Cerebellar cortex (tissue), 1 donor: ENCODE measurements at regions not wholly inside any gene's neighbourhood (a gene's known extent, or its start where the extent isn't known, plus 50 kb on each side); places are given as distances from the start of the nearest gene placed in this dataset.
"Not testable (repeated sequence)": the region's sequence is repeated elsewhere in the genome, so short reads cannot be mapped to it uniquely, and the experiment has no call there.

Source experiments
- DNase-seq: peaks from one replicate; pipeline ENCODE4 v3.0.0-alpha.2; 2015; ENCODE audit warnings: low spot score

DNA sequence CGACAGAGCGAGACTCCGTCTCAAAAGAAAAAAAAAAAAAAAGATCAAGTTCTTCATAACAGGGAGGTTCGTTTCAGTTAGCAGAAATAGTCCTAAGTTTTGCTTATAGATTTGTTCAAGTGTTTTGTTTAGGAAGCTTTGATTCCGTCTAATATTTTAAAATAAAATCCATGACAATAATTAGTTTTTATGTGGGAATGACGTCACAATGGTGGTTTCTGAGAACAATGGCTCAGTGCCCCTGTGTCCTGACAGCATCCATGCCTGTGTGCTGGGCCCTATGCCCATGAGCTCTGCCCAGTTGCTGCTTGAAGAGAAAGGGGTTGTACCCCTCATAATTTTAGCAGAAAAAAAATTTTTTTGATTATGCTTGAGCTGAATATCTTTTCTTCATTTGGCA, 134.0 kb downstream of the SST start:
- DNase-seq, result no peak

DNA sequence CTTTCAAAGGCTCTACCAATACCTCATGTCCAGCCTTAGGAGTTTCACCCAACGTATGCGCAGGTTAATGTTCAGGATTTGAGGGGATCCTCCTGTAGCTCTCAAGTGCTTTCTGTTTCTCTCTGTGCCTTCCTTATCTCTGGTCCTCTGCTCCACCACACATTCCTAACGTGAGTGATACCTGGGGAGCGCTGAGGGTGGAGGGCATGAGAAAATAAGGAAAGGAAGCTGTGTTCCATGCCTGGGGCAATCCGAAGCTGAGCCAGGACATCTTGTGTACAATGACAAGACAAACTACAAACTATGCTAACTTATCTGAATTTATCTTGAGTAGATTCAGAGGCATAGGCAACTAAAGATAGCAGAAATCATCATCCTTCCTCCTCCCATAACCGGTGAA, 136.4 kb downstream of the SST start:
- DNase-seq, result no peak

DNA sequence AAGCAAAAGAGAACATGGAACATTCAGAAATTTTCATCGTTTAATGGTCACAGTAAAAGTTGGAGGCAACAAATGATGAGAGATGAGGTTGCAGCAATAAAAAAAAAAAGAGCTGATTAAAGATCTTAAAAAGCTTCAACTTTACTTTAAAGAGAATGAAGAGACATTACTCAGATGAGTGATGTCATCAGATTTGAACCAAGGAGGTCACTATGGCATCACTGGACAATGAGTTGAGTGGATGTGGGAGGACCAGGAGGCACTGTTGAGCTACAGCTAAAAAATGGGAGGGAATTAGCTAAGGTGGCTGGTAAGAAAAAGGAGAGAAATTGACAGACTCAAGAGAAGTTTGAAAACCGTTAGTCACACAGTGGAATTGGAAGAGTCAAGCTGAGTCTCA, 138.4 kb downstream of the SST start:
- DNase-seq, result no peak

DNA sequence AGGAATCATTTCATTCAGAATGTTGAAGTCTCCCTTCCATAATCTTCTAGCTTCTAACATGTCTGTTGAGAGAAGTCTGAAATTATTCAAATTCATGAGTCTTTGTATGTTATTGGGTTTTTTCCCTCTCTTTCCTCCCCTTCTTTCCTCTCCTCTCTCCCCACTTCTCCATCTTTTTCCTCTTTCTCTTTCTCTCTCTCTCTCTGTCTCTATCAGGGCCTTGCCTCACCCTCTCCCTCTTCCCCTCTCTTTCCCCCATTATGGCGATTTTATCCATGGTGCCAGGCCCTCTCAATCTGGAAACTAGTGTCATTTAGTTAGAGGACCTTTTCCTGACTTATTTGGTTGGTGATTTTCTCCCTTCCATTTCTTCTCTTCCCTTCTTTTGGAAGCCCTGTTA, 147.3 kb downstream of the SST start:
- DNase-seq, result no peak

DNA sequence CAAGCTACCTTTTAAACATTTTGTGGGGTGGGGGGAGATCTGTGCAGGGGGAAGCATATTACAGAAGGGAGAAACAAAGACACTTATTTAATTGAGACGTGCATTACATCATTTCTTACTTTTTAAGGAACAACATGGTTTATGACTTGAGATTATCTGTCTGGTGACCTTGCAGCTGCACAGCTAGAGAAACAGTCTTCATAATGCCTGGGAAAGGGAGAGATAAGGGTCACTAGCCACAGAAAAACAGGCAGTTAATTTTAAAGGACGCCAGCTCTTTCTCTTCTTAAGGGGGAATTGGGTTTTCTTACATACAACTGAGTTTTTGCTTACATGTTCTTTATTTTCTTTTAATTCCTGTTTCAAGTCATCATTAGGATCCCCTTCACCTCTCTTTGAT, 147.9 kb downstream of the SST start:
- no peak for DNase-seq

DNA sequence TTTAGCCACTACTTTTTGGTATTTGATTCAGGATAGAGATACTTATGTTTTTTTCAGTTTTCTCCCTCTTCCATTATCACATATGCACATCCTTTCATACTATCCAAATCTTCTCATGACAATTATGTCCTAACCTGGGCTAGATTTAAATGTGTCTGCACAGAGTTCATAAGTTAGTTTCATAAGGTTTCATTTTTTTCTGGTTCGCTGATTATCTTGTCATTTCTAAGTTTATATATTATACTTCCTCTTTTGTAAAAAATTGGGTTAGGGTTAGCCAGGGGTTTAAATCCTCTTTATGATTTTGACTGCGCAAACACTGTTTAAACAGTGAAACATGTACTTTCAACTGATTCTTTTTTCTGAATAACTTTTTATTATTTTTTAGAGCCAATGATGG, 148.6 kb downstream of the SST start:
- DNase-seq, result no peak

DNA sequence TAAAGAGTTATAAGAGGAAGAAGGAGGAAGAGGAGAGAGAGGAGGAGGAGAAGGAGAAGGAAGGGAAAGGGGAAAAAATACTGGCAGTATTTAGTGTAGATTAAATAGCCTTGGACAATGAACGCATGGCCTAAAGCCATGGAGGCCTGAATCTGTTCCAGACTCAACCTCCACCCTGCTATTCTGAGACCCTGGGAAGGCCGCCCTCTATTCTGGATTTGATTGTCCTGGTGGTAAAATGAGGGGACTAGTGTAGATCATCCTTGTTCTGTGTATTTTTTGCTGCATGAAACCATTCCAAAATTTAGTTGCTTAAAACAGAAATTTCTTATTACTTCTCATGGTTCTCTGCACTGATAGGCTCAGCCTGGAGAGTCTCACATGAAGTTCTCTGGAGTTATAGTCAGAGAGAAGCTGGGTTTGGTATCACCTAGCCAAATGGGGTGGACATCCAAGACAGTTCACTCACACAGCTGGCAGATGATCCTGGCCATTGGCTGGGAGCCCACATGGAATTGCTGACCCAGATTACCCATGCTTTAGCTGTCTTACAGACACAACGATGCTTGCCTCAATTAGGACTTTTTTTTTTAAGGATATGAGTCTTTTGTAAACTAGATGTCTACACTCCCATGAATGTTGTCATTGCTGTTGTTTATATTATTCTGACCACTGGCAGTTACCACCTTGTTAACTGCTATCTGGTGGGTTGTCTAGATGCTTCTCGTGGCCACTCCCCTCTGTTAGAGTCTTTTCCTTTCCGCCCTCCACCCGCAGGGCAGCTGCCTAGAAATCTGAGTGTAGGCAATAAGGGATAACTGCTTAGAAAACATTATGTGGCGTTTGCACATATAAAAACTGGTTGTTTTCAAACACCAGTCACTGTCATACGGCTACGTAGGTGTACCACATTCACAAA, 149.9 kb downstream of the SST start:
- DNase-seq, result no peak

DNA sequence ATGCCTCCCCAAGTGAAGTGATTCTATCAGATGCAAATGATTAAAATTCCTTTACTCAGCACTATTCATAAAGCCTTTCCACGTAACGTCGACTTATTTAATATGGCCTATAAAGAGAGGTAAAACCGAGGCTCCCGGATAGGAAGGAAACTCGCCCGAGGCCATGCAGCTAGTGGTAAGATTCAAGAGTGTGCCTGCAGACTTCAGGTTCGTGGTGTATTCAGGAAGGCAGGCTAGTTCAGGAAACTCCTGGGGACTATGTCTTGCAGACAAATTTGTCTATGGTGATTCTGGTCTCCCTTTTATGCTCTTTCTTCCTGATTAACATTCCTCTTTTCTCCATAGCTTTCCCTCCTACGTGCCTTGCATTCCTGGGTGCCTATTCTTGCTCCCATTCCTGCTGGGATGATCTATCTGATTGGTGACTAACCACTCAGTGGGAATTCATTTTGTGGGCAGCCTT, 150.7 kb downstream of the SST start:
- DNase-seq, result no peak

DNA sequence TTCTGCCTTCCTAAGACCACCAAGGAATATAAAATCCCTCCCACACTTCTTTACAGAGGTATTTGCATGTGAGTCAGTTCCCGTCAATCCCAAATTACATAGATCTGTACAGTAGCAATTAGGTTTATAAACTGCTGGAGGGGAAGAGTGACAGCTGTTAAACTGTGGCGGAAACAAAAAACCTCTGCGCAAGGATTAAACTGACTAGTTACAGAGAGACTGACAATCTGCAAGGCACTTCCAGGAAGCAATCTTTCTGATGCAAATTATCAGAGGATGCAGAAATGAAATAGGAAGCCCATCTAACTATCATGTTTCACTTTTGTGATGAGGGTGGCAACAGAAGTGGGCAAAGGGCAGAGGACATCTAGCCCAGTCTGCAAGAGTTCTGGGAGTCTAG, 150.4 kb downstream of the RTP4 start:
- no peak for DNase-seq

DNA sequence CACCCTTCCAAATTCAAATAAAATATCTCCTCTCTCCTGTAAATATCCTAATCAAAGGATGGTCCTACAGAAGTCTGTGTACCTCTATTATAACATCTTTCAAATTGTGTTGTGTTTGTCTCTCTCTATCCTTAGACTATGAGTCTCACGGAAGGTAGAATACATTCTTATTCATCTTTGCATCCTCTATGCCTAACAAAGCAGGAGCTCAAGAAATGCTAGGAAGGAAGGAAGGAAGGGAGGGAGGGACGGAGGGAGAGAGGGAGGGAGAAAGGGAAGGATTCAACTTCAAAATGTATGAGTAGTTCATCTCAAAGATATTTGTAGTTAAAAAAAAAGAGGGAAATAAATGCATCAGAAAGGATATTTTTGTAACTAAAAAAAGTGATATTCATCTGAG, 150.0 kb downstream of the RTP4 start:
- DNase-seq, result no peak

DNA sequence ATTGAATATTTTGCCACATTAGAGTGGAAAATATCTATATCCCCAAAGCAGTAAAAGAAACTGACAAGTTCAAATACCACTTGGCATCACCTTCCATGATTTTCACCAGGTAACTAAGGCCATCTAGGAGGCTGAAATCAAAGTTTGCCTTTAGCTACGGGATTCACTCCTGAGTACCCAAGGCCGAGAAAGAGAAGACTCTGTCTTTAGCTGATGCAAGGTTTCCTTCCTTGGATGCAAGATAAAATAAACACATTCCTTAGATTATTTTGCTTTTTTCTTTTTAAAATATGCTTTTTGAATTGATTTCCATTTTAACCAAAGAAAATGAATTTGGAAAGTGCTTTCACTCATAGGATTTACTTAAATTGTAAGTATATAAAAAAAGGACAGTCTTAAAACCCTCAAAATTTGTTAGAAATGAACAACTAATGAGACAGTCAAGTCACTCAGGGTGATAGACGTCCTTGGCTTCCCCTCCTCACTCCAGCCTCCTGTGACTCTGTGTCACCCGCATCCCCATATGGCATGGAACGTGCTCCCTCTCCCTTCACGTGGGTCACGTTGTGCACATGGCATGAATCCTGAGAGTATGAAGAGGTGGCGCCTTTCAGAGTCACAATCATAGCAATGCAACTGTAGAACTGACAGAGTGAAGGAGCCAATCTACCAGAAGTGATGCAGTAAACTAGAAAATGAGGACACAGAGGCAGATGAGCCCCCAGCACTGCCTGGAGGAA, 148.4 kb downstream of the RTP4 start:
- no peak for DNase-seq

DNA sequence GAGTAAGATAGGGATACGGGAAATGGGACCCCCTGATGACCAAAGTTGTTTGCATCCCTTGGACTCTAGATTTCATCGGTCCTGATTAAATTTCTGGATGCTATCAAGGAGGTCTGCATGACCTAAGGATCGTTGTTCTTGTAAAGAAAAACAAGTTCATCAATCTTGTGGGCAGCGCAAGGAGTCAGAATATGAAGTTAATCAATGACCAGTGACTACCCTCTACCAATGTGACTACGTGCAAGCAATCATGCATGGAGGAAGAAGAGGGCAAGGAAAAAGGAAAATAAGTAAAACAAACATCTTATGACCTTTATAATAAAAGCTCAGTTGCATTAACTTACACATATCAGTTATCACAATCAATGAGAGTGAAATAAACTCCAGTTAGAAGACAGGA, 139.7 kb downstream of the RTP4 start:
- DNase-seq, result no peak

DNA sequence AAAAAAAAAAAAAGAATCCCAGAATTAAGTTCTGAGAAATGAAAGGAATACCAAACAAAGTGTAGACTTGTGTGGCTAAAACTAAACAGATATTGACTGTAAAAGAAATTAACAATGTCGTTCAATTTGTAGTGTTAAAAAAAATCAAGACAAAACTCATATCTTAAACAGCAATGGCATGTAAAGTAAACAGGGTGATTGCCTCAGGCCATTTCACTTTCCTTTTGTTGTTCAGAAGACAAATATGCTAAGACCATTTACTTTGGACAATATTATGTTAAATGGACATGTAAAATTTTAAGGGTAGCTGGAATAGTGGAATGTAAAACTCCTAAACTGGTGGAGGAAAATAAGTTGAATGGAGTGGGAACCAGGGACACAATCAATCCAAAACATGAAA, 139.1 kb downstream of the RTP4 start:
- DNase-seq, result no peak

DNA sequence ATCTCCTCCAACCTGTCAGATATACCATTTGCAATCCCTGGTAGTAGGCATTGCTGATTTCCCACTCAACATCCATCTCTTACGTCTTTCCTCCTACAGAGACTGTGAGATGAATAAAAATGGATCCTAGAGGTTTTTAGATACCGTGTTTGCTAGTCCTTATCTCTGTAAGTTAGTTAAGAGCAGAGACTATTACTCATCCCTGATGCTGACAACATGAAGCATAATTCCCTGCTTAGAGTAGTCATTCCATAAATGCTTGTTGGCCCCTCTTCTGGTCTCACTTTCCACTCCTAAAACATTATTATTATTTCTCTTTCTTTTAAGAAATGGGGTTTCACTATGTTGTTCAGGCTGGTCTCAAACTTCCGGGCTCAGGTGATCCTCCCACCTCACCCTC, 136.2 kb downstream of the RTP4 start:
- no peak for DNase-seq

DNA sequence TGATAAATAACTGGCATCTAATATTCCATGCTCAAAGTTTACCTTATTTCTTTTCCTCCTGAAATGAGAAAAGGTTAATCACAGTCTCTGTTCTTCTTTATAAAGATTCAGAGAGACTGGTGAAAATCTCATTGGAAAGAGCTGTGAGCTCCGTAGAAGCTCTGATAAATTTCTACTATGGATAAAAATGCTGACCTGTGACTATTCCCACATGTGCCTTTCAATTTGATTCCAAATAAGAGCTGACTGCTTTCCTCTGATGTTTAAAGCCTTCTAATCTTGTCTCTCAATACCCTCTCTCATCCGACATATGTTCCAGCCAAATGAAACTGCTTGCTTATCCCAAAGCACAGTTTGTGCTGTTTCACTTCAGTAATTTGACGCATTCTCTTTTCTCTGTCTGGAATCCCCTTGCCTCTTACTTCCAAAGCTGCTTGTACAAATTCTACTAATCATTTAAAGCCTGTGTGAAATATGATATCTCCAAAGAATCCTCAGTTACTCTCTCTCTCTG, 130.1 kb downstream of the RTP4 start:
- DNase-seq, result no peak

DNA sequence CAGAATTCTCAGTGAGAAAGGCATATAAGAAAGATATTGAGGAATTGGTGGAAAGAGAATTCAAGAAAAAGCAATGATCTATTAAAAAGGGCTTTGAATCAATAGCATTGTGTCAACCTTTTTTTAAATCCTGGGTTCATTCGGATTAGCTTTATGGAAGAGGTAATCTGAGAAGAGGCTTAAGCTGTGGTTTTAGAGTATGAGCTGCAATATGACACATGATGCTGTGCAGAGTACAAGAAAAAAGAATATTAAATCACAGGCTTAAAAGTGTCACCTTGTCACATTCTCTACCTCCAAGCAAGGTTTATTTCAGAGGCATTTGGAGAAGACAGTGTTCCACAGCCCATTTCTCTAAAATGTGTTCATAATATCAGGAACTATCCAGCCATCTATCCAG, 128.9 kb downstream of the RTP4 start:
- no peak for DNase-seq

DNA sequence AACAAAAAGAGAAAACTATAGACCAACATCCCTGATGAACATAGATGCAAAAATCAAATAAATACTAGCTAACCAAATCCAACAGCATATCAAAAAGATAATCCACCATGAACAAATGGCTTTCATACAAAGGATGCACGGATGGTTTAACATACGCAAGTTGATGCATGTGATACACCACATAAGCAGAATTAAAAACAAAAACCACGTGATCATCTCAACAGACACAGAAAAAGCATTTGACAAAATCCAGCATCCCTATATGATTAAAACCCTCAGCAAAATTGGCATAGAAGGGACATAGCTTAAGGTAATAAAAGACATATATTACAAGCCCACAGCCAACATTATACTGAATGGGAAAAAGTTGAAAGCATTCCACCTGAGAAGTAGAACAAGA, 125.9 kb downstream of the RTP4 start:
- not testable (repeated sequence) for DNase-seq

DNA sequence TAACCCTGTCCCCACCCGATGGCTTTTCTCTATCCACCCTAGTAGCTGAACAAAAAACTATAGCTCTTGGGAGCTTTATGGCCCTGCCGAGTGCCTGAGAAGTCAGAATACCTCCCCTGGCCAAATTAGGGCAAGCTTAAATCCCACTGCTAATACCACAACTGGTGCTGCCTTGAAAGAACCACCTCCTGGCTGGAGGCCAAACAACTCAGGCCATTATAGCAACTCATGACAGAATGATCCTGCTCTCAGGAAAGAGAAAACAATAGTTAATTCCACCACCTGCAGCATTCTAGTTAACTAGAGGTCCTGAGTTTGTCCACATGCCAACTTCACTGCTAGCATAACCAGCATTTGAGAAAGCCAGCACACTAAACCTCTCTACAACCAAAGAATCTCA, 123.2 kb downstream of the RTP4 start:
- DNase-seq, result no peak

DNA sequence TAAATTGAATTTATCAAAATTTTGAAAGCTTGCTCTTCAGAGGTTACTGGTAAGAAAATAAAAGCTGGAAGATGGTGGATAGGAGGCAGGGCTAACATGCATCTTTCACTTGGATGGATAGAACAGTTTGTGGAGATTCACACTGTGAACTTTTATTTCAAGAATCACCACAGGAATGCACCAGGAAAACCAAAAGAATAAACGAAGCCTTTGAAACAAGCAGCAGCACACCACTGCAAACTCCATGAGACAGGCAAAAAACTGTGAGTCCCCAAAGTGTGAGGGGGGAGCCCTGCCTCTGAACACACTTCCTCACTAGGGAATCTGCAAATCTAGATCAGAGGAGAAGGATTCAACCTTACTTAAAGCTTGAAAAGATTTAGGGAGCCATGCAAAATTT, 122.2 kb downstream of the RTP4 start:
- DNase-seq, result no peak

DNA sequence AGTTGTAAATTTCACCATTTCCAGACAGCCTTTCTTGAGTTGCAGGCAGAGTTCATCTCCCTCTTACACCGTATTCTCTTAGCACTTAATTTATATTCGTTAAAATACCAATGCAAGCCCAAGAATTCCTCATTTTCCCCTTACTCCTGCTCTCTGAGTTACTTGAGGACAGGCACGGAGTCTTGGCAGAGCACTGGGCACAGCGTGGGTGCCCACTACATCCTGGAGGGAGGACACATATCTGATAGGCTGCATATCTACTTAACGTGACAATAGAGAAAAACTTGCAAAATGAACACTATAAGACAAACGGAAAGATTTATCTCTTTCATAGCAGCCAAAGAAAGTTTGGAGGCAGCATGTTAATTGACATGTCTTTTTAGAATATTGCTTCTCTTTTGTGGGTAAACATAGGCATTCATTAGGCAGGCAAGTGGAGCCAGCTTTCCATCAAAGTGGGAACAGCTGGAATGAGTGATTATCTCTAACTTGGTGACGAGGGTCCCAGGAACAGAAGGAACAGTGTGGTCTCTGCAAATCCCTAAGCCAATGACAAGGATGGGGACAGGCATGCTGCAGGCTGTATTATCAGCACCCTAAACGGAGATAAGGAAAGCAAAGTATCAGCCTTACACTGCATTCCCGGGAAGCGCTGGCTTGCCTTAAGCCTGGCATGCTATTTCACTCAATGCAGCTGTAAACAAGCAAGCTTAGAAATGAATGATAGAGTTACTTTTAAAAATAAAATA, 116.5 kb downstream of the RTP4 start:
- no peak for DNase-seq

DNA sequence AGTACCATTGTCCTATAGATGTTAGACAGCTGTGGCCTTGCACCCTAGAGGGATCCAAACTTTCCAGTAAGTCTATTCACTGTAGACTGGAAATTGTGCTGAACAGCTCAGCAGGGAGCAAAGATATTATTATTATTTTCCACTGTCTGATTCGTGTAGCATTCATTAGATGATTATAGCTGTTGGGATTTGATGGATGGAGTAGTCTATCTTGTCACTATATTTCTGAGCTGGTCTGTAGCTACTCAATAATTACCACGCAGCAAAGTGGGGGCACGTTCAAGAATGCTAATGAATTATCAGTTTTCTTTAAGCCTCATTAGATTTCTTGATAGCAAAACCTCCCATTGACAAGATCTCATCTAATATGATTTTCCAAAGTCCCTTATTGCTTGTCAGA, 113.2 kb downstream of the RTP4 start:
- DNase-seq, result no peak

DNA sequence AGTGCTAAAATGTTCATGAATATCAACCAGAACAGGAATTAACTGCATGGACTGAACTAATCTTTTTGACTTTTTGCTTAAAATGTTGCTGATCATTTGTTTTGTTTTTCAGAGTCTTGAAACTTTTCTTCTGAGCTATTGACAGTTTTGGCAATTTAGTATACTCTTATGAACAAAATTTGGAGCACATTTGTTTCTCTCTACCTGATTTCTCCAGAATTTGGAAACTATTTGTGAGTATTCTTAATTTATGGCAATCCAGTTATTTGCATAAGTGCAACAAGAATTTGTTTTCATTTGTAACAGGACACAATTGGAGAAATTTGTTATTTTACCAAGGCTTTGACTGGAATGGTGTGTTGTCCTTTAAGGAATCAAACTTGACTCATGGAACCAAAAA, 107.4 kb downstream of the RTP4 start:
- DNase-seq, result not testable (repeated sequence)
